GM12878 (cell line): ENCODE measurements at regions not wholly inside any gene's neighbourhood (a gene's known extent, or its start where the extent isn't known, plus 50 kb on each side); places are given as distances from the start of the nearest gene placed in this dataset.

Source experiments
- BCL3 ChIP-seq: IDR thresholded peaks from 2 replicates; pipeline ENCODE4 v1.6.1; 2011; ENCODE audit warnings: borderline replicate concordance, low read depth, mild to moderate bottlenecking, moderate library complexity, low read length; ENCODE audit not compliant: insufficient read depth, poor library complexity, severe bottlenecking
- EZH2 ChIP-seq: IDR thresholded peaks from 2 replicates; pipeline ENCODE4 v1.6.1; 2012; ENCODE audit warnings: low read depth, mild to moderate bottlenecking, control low read depth, inconsistent platforms, low read length, borderline replicate concordance; ENCODE audit not compliant: control insufficient read depth
- PAX5 ChIP-seq: IDR thresholded peaks from 2 replicates; pipeline ENCODE4 v1.6.1; 2011; ENCODE audit warnings: low read depth, low read length, borderline replicate concordance
- POLR2A ChIP-seq: IDR thresholded peaks from 2 replicates; pipeline ENCODE4 v1.6.1; 2011; ENCODE audit warnings: low read depth, mild to moderate bottlenecking, low read length
- REST ChIP-seq: IDR thresholded peaks from 2 replicates; pipeline ENCODE4 v1.6.1; 2012; ENCODE audit warnings: mild to moderate bottlenecking, low read depth, low read length
- SREBF2 ChIP-seq: IDR thresholded peaks from 2 replicates; pipeline ENCODE4 v1.6.1; 2012; ENCODE audit warnings: mild to moderate bottlenecking, low read length
- ZNF207 ChIP-seq: fragments of 450-650 bp; IDR thresholded peaks from 2 replicates; pipeline ENCODE4 v1.6.1; 2014; ENCODE audit warnings: antibody characterized with exemption, mild to moderate bottlenecking, borderline replicate concordance

- no peak for TF ChIP-seq BCL3
- TF ChIP-seq SREBF2 = no peak
- no peak for TF ChIP-seq POLR2A
- no peak for TF ChIP-seq EZH2
- TF ChIP-seq ZNF207 = no peak
- no peak for TF ChIP-seq REST
- no peak for TF ChIP-seq PAX5
These were observed 480.2 kb downstream of the DTHD1 start for GRCh38 chr4:36761607-36762006.
